OCI-LY1 (cell line): ENCODE measurements at regions not wholly inside any gene's neighbourhood (a gene's known extent, or its start where the extent isn't known, plus 50 kb on each side); places are given as distances from the start of the nearest gene placed in this dataset.

ENCODE experiments used
- H2AFZ ChIP-seq: fragments of 200-600 bp; sonication (generic), shearing (Covaris generic); 2 replicates; pipeline ENCODE4 v1.6.0; 2014; ENCODE audit warnings: antibody characterized with exemption, mild to moderate bottlenecking, low read length
- H3F3A ChIP-seq: fragments of 200-600 bp; sonication (generic), shearing (Covaris generic); 2 replicates; pipeline ENCODE4 v1.6.0; 2014; ENCODE audit warnings: mild to moderate bottlenecking, antibody characterized with exemption, low read length, moderate library complexity; ENCODE audit not compliant: insufficient read depth
- H3K27ac ChIP-seq: fragments of 200-600 bp; sonication (generic); 2 replicates; pipeline ENCODE4 v1.5.1; 2014; ENCODE audit warnings: low read length, mixed run types, mild to moderate bottlenecking, low read depth; ENCODE audit not compliant: poor library complexity, severe bottlenecking
- H3K27me3 ChIP-seq: fragments of 200-600 bp; sonication (generic); 2 replicates; pipeline ENCODE4 v1.6.0; 2014; ENCODE audit warnings: antibody characterized with exemption, mild to moderate bottlenecking, low read length, moderate library complexity; ENCODE audit not compliant: insufficient read depth
- H3K36me3 ChIP-seq: fragments of 200-600 bp; sonication (generic); 2 replicates; pipeline ENCODE4 v1.6.1; 2014; ENCODE audit warnings: mild to moderate bottlenecking, antibody characterized with exemption, low read length, moderate library complexity, mixed read lengths; ENCODE audit not compliant: insufficient read depth
- H3K4me1 ChIP-seq: fragments of 200-600 bp; sonication (generic); 2 replicates; pipeline ENCODE4 v1.5.1; 2014; ENCODE audit warnings: mild to moderate bottlenecking, low read length, moderate library complexity; ENCODE audit not compliant: insufficient read depth, severe bottlenecking
- H3K4me2 ChIP-seq: fragments of 200-600 bp; sonication (generic), shearing (Covaris generic); 2 replicates; pipeline ENCODE4 v1.6.1; 2014; ENCODE audit warnings: low read length
- H3K4me3 ChIP-seq: fragments of 200-600 bp; sonication (generic); 2 replicates; pipeline ENCODE4 v1.5.1; 2014; ENCODE audit warnings: low read length, low read depth, mild to moderate bottlenecking, mixed read lengths; ENCODE audit not compliant: poor library complexity, severe bottlenecking
- H3K79me2 ChIP-seq: fragments of 200-600 bp; shearing (Covaris generic); 2 replicates; pipeline ENCODE4 v1.6.1; 2016; ENCODE audit warnings: mixed run types, low read length, mixed read lengths; ENCODE audit not compliant: insufficient read depth
- H3K9ac ChIP-seq: fragments of 200-600 bp; sonication (generic), shearing (Covaris generic); 2 replicates; pipeline ENCODE4 v1.6.1; 2014; ENCODE audit warnings: mild to moderate bottlenecking, low read length, mixed read lengths
- H3K9me2 ChIP-seq: fragments of 200-600 bp; sonication (generic), shearing (Covaris generic); 2 replicates; pipeline ENCODE4 v1.6.1; 2014; ENCODE audit warnings: low read depth, mild to moderate bottlenecking, low read length, mixed read lengths
- H3K9me3 ChIP-seq: fragments of 200-600 bp; shearing (Covaris generic); 2 replicates; pipeline ENCODE4 v1.6.1; 2014; ENCODE audit warnings: low read length, mixed read lengths
- H4K20me1 ChIP-seq: fragments of 200-600 bp; sonication (generic), shearing (Covaris generic); 2 replicates; pipeline ENCODE4 v1.6.0; 2016; ENCODE audit warnings: mild to moderate bottlenecking, low read length; ENCODE audit not compliant: insufficient read depth
- CTCF ChIP-seq: fragments of 200-600 bp; sonication (generic), shearing (Covaris generic); IDR thresholded peaks from 2 replicates; pipeline ENCODE4 v1.5.1; 2017; ENCODE audit warnings: mild to moderate bottlenecking, antibody characterized with exemption, low read length, moderate library complexity, mixed read lengths
- EZH2 ChIP-seq: fragments of 200-600 bp; sonication (generic), shearing (Covaris generic); IDR thresholded peaks from 2 replicates; pipeline ENCODE4 v1.8.0; 2017; ENCODE audit warnings: borderline replicate concordance, mixed run types, mild to moderate bottlenecking, antibody characterized with exemption, low read length, moderate library complexity, mixed read lengths

GRCh38 chr14:61911574-61911973 lies 149.4 kb downstream of the SNAPC1 start:
- H4K20me1 ChIP-seq = no peaks in the 10 kb centered on the region

GRCh38 chr14:61918998-61919397 lies 156.8 kb downstream of the SNAPC1 start:
- Histone ChIP-seq H3K9me2 (no peaks in the 10 kb centered on the region), H3K9ac (no peak overlapping the region), H3K79me2 (no peaks in the 10 kb centered on the region), H3K4me2 (no peak overlapping the region), H3F3A (no peaks in the 10 kb centered on the region), H2AFZ (no peak overlapping the region), H4K20me1 (no peaks in the 10 kb centered on the region), H3K27ac (no peak overlapping the region), H3K36me3 (no peaks in the 10 kb centered on the region), H3K9me3 (no peaks in the 10 kb centered on the region), H3K4me3 (no peak overlapping the region), H3K4me1 (no peaks in the 10 kb centered on the region), H3K27me3 (no peaks in the 10 kb centered on the region)
- TF ChIP-seq EZH2 (no peak), CTCF (no peak)

More at GRCh38 chr14:61911574-61911973, 149.4 kb downstream of the SNAPC1 start:
- no peaks in the 10 kb centered on the region for H3K36me3 ChIP-seq
- no peaks in the 10 kb centered on the region for H3K79me2 ChIP-seq
- no peak overlapping the region for H3K4me3 ChIP-seq
- 0 out of 2 replicates have a peak, but pooled peaks cover 4% of the 10 kb centered on the region for H3K27me3 ChIP-seq
- H3K9me2 ChIP-seq = no peaks in the 10 kb centered on the region
- H3K4me1 ChIP-seq = no peaks in the 10 kb centered on the region
- no peak overlapping the region for H2AFZ ChIP-seq
- H3F3A ChIP-seq = no peaks in the 10 kb centered on the region
- H3K27ac ChIP-seq = no peak overlapping the region
- H3K9me3 ChIP-seq = no peaks in the 10 kb centered on the region
- TF ChIP-seq CTCF (no peak), EZH2 (no peak)
- no peak overlapping the region for H3K9ac ChIP-seq
- H3K4me2 ChIP-seq = no peak overlapping the region

- Histone ChIP-seq H3K27ac (no peak overlapping the region), H3K9me3 (no peaks in the 10 kb centered on the region), H3K4me1 (no peaks in the 10 kb centered on the region), H3K36me3 (no peaks in the 10 kb centered on the region), H3K9me2 (no peaks in the 10 kb centered on the region), H3K4me2 (no peak overlapping the region), H2AFZ (no peak overlapping the region), H3F3A (no peaks in the 10 kb centered on the region), H3K4me3 (no peak overlapping the region), H3K9ac (no peak overlapping the region), H3K79me2 (no peaks in the 10 kb centered on the region), H4K20me1 (no peaks in the 10 kb centered on the region), H3K27me3 (no peaks in the 10 kb centered on the region)
- TF ChIP-seq EZH2 (no peak), CTCF (no peak)
Measured at GRCh38 chr14:61923348-61923747, 161.1 kb downstream of the SNAPC1 start.
